ENCODE measurements at regions not wholly inside any gene's neighbourhood (a gene's known extent, or its start where the extent isn't known, plus 50 kb on each side); places are given as distances from the start of the nearest gene placed in this dataset.
A peak's percentile ranks its signal among the peaks of the same experiment; 100 is the strongest.
"Not testable (repeated sequence)": the region's sequence is repeated elsewhere in the genome, so short reads cannot be mapped to it uniquely, and the experiment has no call there.

DNA sequence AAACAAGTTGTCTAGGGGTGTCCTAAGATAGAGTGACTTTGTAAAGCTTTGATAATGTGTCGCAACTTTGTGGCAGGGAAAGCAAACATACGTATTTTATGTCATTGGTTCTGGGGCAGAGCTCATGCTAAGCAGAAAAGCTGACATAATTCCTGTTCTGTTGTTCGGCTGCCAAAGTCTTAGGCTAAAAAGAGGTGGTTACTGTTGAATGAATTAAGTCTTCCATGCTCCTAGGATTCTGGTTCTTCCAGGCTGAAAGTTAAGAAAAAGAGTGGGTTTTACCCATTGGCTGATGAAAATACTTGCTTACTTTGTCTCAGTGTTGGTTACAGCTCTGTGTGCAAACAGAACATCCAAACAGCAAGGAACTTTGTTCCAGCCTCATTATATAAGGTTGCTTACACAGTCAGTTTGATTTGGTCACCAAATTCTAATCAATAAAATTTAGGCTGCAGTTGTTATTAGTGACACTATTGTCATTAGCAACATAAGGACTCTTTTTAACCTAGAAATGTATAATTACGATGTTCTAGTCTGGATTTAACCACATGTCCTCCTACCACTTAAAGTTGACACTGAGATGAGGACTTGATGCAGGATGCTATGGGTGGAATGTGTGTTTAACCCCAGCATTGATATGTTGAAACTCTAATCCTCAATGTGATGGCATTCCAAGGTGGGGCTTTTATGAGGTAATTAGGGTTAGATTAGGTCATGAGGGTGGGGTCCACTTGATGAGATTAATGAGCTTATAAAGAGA is 114.0 kb upstream of the GOT2 start:
- H3K27me3 ChIP-seq: no peaks in the 10 kb centered on the region
- intact Hi-C loops (cut with DNase I): no loop called here
- no peaks in the 10 kb centered on the region for H3K36me3 ChIP-seq
- 71 to 81% methylated on average over 4 of the region's 4 CpGs for WGBS, 2 donors
- TF ChIP-seq, protein P1, sequence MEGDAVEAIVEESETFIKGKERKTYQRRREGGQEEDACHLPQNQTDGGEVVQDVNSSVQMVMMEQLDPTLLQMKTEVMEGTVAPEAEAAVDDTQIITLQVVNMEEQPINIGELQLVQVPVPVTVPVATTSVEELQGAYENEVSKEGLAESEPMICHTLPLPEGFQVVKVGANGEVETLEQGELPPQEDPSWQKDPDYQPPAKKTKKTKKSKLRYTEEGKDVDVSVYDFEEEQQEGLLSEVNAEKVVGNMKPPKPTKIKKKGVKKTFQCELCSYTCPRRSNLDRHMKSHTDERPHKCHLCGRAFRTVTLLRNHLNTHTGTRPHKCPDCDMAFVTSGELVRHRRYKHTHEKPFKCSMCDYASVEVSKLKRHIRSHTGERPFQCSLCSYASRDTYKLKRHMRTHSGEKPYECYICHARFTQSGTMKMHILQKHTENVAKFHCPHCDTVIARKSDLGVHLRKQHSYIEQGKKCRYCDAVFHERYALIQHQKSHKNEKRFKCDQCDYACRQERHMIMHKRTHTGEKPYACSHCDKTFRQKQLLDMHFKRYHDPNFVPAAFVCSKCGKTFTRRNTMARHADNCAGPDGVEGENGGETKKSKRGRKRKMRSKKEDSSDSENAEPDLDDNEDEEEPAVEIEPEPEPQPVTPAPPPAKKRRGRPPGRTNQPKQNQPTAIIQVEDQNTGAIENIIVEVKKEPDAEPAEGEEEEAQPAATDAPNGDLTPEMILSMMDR (IDR thresholded peaks at IDR 0.05): no peak
- no peak overlapping the region for H3K4me3 ChIP-seq (replicated peaks in 1 of 3)
- H3K9me3 ChIP-seq: no peaks in the 10 kb centered on the region
- DNase-seq: no peak
- H3K4me1 ChIP-seq: no peaks in the 10 kb centered on the region
- no peak overlapping the region for H3K27ac ChIP-seq

DNA sequence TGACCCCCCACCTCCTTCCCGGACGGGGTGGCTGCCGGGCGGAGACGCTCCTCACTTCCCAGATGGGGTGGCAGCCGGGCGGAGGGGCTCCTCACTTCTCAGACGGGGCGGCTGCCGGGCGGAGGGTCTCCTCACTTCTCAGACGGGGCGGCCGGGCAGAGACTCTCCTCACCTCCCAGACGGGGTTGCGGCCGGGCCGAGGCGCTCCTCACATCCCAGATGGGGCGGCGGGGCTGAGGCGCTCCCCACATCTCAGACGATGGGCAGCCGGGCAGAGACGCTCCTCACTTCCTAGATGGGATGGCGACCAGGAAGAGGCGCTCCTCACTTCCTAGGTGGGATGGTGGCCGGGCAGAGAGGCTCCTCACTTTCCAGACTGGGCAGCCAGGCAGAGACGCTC is 112.1 kb upstream of the GOT2 start:
- intact Hi-C loops (cut with DNase I); H3K4me1 ChIP-seq; DNase-seq; H3K4me3 ChIP-seq (replicated peaks in 1 of 3); H3K9me3 ChIP-seq; H3K27me3 ChIP-seq; H3K36me3 ChIP-seq; H3K27ac ChIP-seq: not testable (repeated sequence)
- 87 to 96% methylated on average over 6 to 14 of the region's 29 CpGs for WGBS, 2 donors

DNA sequence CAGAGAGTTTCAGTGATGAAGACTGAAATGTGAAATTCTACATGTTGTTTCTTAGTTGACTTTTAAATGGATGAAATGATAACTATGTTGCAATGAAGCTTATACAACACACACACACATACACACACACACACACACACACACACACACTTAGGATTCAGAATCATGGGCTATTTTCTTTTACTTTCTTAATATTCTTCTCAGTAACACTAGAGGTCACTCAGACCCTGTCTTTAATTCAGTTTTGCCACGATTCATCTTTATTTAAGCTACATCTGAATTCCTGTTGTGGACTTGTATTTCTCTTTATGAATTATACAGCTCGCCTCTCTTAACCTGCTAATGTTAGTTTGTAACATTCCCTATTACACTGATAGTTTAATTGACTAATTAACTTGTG is 109.6 kb upstream of the GOT2 start:
- no peaks in the 10 kb centered on the region for H3K9me3 ChIP-seq
- H3K4me3 ChIP-seq (replicated peaks in 1 of 3): no peak overlapping the region
- no peaks in the 10 kb centered on the region for H3K4me1 ChIP-seq
- intact Hi-C loops (cut with DNase I): no loop called here
- no peaks in the 10 kb centered on the region for H3K36me3 ChIP-seq
- DNase-seq: no peak
- H3K27me3 ChIP-seq: no peaks in the 10 kb centered on the region
- 37 to 46% methylated on average over 2 of the region's 2 CpGs for WGBS, 2 donors
- H3K27ac ChIP-seq: no peak overlapping the region
- TF ChIP-seq POLR2A (IDR thresholded peaks at IDR 0.05): no peak
- TF ChIP-seq, protein P1 (IDR thresholded peaks at IDR 0.05): peak in 2 of 6 experiments; percentile 26 to 37

DNA sequence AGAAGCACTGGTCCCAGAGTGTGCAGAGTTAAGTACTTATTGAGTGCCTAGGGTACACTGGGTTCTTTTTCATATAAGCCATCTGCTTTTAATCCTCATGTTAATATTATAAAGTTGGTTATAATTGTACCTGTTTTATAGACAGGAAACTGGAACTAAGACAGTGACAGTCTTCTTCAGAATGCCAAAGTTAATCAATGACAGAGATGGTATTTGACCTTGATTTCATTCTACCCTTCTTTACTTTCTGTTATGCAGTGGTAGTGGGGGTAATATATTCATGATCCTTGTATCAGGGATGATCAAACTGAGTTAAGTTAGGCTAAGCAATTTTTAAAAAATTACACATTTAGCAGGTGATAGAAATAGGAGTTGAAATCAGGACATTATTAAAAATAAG is 108.6 kb upstream of the GOT2 start:
- DNase-seq: no peak
- intact Hi-C loops (cut with DNase I): no loop called here
- Histone ChIP-seq H3K4me3 (replicated peaks in 1 of 3) (no peak overlapping the region), H3K4me1 (no peaks in the 10 kb centered on the region), H3K36me3 (no peaks in the 10 kb centered on the region), H3K27ac (no peak overlapping the region), H3K9me3 (no peaks in the 10 kb centered on the region), H3K27me3 (no peaks in the 10 kb centered on the region)
- TF ChIP-seq, protein P1 (IDR thresholded peaks at IDR 0.05): no peak
- TF ChIP-seq POLR2A (IDR thresholded peaks at IDR 0.05): no peak

DNA sequence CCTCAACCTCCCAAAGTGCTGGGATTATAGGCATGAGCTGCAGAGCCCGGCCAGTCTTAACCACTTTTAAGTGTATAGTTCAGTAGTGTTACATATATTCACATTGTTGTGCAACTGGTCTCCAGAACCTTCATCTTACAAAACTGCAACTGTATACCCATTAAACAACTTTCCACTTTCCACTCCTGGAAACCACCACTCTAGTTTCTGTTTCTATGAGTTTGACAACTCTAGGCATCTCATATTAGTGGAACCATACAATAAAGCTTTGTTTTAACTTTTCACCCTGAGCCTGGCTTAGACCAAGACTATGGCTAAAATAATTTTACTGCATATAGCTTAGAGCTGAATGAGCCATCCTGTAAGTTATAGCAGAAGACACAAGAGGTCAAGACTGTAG is 108.0 kb upstream of the GOT2 start:
- Histone ChIP-seq H3K36me3 (no peaks in the 10 kb centered on the region), H3K4me1 (no peaks in the 10 kb centered on the region), H3K4me3 (replicated peaks in 1 of 3) (no peak overlapping the region), H3K27ac (no peak overlapping the region), H3K9me3 (no peaks in the 10 kb centered on the region), H3K27me3 (no peaks in the 10 kb centered on the region)
- no peak for DNase-seq
- WGBS, 2 donors: 92 to 94% methylated on average over 1 of the region's 1 CpG
- intact Hi-C loops (cut with DNase I): no loop called here
- TF ChIP-seq, protein P1 (IDR thresholded peaks at IDR 0.05): no peak

DNA sequence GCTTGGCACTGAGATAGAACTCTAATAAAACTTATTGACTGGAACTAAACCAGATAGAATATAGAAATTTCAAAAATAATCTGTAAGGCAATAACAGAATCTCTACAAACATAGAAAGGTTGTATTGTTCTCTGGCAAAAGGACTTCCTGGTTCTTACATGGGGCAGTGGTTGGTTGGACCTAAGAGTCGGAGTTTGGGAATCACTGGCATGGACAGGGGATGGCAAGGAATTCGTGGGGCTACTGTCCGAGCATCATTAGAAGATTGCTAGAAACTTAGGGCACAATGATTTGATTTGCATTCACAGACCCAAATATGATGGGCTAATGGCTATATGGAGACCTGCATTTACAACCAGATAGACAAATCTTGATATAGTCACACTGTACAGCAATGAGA is 103.8 kb upstream of the GOT2 start:
- Histone ChIP-seq H3K36me3 (no peaks in the 10 kb centered on the region), H3K4me3 (replicated peaks in 1 of 3) (no peak overlapping the region), H3K27ac (no peak overlapping the region), H3K27me3 (no peaks in the 10 kb centered on the region), H3K4me1 (no peaks in the 10 kb centered on the region), H3K9me3 (no peaks in the 10 kb centered on the region)
- 92 to 93% methylated on average over 3 of the region's 3 CpGs for WGBS, 2 donors
- intact Hi-C loops (cut with DNase I): no loop called here
- TF ChIP-seq, protein P1 (IDR thresholded peaks at IDR 0.05): no peak
- no peak for TF ChIP-seq POLR2A (IDR thresholded peaks at IDR 0.05)
- no peak for DNase-seq
